ENCODE measurements at regions not wholly inside any gene's neighbourhood (a gene's known extent, or its start where the extent isn't known, plus 50 kb on each side); places are given as distances from the start of the nearest gene placed in this dataset.
A peak's percentile ranks its signal among the peaks of the same experiment; 100 is the strongest.

DNA sequence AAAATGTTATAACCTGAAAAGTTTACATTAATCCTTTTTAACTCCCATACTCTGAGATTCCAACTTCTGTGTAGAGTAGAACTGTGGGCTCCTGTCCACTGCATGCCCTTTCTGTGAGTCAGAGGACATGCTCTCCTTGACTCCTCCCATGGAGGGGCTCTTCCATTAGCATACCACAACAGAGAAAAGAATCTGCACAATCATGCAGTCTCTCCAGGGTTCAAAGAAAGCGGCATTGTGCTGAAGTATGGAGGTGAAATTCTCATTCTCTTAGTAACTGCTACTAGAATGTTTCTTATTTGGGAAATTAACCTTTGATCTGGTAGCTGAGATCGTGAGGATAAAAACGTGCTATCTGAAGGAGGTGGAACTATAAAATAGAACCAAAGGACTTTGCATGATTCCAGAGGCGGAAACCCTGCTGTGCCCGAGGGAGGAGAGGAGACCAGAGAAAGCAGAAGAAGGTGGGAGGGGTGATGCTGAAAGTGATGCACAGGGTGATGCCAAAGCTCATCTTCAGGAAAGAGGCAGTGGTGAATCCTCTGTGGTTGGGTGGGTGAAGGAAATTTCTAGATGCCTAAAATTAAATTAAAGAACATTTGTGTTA is 202.2 kb upstream of the PCSK2 start:
- H3K4me3 ChIP-seq = no peak overlapping the region

DNA sequence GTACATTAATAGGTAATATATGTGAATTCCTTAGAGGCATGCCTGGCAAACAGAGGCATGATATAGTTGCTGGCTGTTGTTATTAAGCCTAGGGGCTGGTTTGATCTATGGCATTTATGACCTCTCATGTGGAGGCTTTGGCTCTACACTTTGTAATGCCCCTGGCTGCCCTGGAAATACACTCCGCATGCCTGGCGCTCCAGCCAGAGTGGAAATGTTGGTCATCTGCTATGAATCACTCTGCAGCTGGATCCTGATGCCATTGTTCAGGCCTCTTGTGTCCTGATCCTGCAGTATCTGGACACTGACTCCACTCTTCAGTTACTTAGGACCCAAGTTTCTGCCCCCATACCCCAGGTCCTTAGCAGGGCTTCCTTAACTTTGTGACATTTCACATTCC is 200.5 kb upstream of the PCSK2 start:
- no peaks in the 10 kb centered on the region for H3K27me3 ChIP-seq
- H3K27ac ChIP-seq = no peak overlapping the region
- H3K9ac ChIP-seq = no peak overlapping the region
- H3K36me3 Mint-ChIP-seq = no peaks in the 10 kb centered on the region
- H3K4me1 Mint-ChIP-seq = peaks cover 43% of the 10 kb centered on the region
- no peak overlapping the region for H3K4me3 ChIP-seq
- H3K4me2 ChIP-seq = no peak overlapping the region
- H3K27me3 Mint-ChIP-seq (ENCODE audit: insufficient read depth, low read depth) = peaks cover 7% of the 10 kb centered on the region
- H4K20me1 ChIP-seq (ENCODE audit: low read depth) = no peaks in the 10 kb centered on the region
- no peaks in the 10 kb centered on the region for H3K9me3 ChIP-seq (ENCODE audit: low read depth)
- no peak overlapping the region for H3K27ac Mint-ChIP-seq
- TF ChIP-seq EZH2phosphoT487 (IDR thresholded peaks at IDR 0.05) = no peak
- no peak for TF ChIP-seq EZH2 (IDR thresholded peaks at IDR 0.05)
- TF ChIP-seq, protein P1, sequence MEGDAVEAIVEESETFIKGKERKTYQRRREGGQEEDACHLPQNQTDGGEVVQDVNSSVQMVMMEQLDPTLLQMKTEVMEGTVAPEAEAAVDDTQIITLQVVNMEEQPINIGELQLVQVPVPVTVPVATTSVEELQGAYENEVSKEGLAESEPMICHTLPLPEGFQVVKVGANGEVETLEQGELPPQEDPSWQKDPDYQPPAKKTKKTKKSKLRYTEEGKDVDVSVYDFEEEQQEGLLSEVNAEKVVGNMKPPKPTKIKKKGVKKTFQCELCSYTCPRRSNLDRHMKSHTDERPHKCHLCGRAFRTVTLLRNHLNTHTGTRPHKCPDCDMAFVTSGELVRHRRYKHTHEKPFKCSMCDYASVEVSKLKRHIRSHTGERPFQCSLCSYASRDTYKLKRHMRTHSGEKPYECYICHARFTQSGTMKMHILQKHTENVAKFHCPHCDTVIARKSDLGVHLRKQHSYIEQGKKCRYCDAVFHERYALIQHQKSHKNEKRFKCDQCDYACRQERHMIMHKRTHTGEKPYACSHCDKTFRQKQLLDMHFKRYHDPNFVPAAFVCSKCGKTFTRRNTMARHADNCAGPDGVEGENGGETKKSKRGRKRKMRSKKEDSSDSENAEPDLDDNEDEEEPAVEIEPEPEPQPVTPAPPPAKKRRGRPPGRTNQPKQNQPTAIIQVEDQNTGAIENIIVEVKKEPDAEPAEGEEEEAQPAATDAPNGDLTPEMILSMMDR (IDR thresholded peaks at IDR 0.05) = no peak
- peaks cover 38% of the 10 kb centered on the region for H3K4me1 ChIP-seq
- H3K9me3 Mint-ChIP-seq = peaks cover 16% of the 10 kb centered on the region
- H3F3A ChIP-seq (ENCODE audit: low read depth) = peaks cover 24% of the 10 kb centered on the region
- H2AFZ ChIP-seq (replicated peaks) = no peak overlapping the region
- no peak for DNase-seq (ENCODE audit: low spot score)
- no peaks in the 10 kb centered on the region for H3K36me3 ChIP-seq
- H3K4me3 Mint-ChIP-seq = no peak overlapping the region
- H3K79me2 ChIP-seq (ENCODE audit: low read depth) = no peaks in the 10 kb centered on the region

More for the DNA sequence above, 202.2 kb upstream of the PCSK2 start:
- peaks cover 7% of the 10 kb centered on the region for H3K27me3 Mint-ChIP-seq (ENCODE audit: insufficient read depth, low read depth)
- Histone ChIP-seq H3K27me3 (no peaks in the 10 kb centered on the region), H3K9me3 (ENCODE audit: low read depth) (no peaks in the 10 kb centered on the region), H2AFZ (replicated peaks) (peak overlapping the region; percentile 78), H3K79me2 (ENCODE audit: low read depth) (no peaks in the 10 kb centered on the region), H3K36me3 (no peaks in the 10 kb centered on the region), H4K20me1 (ENCODE audit: low read depth) (no peaks in the 10 kb centered on the region), H3K9ac (no peak overlapping the region), H3K4me1 (peaks cover 38% of the 10 kb centered on the region), H3F3A (ENCODE audit: low read depth) (peaks cover 24% of the 10 kb centered on the region), H3K4me2 (peak overlapping the region; percentile 62), H3K27ac (no peak overlapping the region)
- TF ChIP-seq EZH2 (IDR thresholded peaks at IDR 0.05) (no peak), EZH2phosphoT487 (IDR thresholded peaks at IDR 0.05) (no peak)
- TF ChIP-seq, protein P1 (IDR thresholded peaks at IDR 0.05) = no peak
- peak overlapping the region; percentile 50 for H3K4me3 Mint-ChIP-seq
- peaks cover 46% of the 10 kb centered on the region for H3K4me1 Mint-ChIP-seq
- no peaks in the 10 kb centered on the region for H3K36me3 Mint-ChIP-seq
- peak overlapping the region; percentile 75 for H3K27ac Mint-ChIP-seq
- H3K9me3 Mint-ChIP-seq = peaks cover 16% of the 10 kb centered on the region
- peak; percentile 58 for DNase-seq (ENCODE audit: low spot score)

DNA sequence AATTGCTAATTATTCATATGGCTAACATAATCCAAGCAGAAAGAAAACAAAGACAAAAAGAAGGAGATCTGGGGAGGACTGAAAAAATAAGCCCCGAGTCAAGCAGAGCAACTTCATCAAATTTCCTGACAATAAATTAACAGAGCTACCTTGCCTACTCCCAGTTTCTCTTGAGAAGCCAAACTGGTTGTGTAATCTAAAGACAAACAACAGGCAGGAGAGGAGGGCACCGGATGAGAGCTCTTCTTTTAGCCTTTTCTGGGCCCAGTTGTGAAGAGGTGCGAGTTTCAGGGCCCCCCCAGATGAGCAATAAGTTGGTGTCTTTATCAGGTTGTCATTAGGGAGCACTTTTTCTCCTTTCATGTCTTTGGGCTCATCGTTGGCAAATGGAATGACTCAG is 197.1 kb upstream of the PCSK2 start:
- no peaks in the 10 kb centered on the region for H3K27me3 ChIP-seq
- no peak for DNase-seq (ENCODE audit: low spot score)
- no peak overlapping the region for H3K27ac ChIP-seq
- Mint-ChIP-seq H3K9me3 (peaks cover 16% of the 10 kb centered on the region), H3K36me3 (no peaks in the 10 kb centered on the region), H3K4me3 (no peak overlapping the region), H3K27me3 (ENCODE audit: insufficient read depth, low read depth) (peaks cover 2% of the 10 kb centered on the region), H3K27ac (no peak overlapping the region), H3K4me1 (peaks cover 11% of the 10 kb centered on the region)
- H3K4me3 ChIP-seq = no peak overlapping the region
- H3K4me2 ChIP-seq = no peak overlapping the region
- peak overlapping the region; percentile 36 for H2AFZ ChIP-seq (replicated peaks)
- H3K36me3 ChIP-seq = no peaks in the 10 kb centered on the region
- no peak overlapping the region for H3K9ac ChIP-seq
- H3F3A ChIP-seq (ENCODE audit: low read depth) = peaks cover under 1% of the 10 kb centered on the region
- peaks cover 6% of the 10 kb centered on the region for H3K4me1 ChIP-seq
- H4K20me1 ChIP-seq (ENCODE audit: low read depth) = no peaks in the 10 kb centered on the region
- TF ChIP-seq EZH2phosphoT487 (IDR thresholded peaks at IDR 0.05) (no peak), EZH2 (IDR thresholded peaks at IDR 0.05) (no peak)
- TF ChIP-seq, protein P1 (IDR thresholded peaks at IDR 0.05) = no peak
- no peaks in the 10 kb centered on the region for H3K79me2 ChIP-seq (ENCODE audit: low read depth)
- H3K9me3 ChIP-seq (ENCODE audit: low read depth) = no peaks in the 10 kb centered on the region
